K562 (cell line): ENCODE measurements at regions not wholly inside any gene's neighbourhood (a gene's known extent, or its start where the extent isn't known, plus 50 kb on each side); places are given as distances from the start of the nearest gene placed in this dataset.

Experiments used
- CBX8 ChIP-seq: fragments of 200-600 bp; sonication (generic); IDR thresholded peaks from 2 replicates; pipeline ENCODE4 v1.6.1; 2012; ENCODE audit warnings: borderline replicate concordance, mixed run types, low read depth, mild to moderate bottlenecking, moderate library complexity, mixed read lengths, low read length, control low read depth, inconsistent platforms; ENCODE audit not compliant: poor library complexity, severe bottlenecking; ENCODE audit errors: extremely low read depth
- CLOCK ChIP-seq: fragments of 250-450 bp; sonication (Bioruptor Pico); IDR thresholded peaks from 2 replicates; pipeline ENCODE4 v1.4.0; 2020; ENCODE audit warnings: mild to moderate bottlenecking, moderate library complexity, borderline replicate concordance
- EP400 ChIP-seq: fragments of 450-650 bp; IDR thresholded peaks from 2 replicates; pipeline ENCODE4 v1.6.1; 2017; ENCODE audit warnings: antibody characterized with exemption, mild to moderate bottlenecking, moderate library complexity
- ESRRA ChIP-seq: fragments of 450-650 bp; IDR thresholded peaks from 2 replicates; pipeline ENCODE4 v1.6.1; 2014; ENCODE audit warnings: low read depth, mild to moderate bottlenecking, moderate library complexity, borderline replicate concordance
- GABPB2 ChIP-seq: fragments of 250-450 bp; sonication (Bioruptor Pico); conservative IDR thresholded peaks from 2 replicates; pipeline ENCODE4 v1.5.1; 2021; ENCODE audit warnings: mild to moderate bottlenecking
- KAT7 ChIP-seq: sonication (generic); formaldehyde crosslinking; IDR thresholded peaks from 2 replicates; pipeline ENCODE4 v1.8.0; 2022; ENCODE audit warnings: missing genetic modification reagents, mild to moderate bottlenecking, borderline replicate concordance
- KLF1 ChIP-seq: fragments of 450-650 bp; IDR thresholded peaks from 2 replicates; pipeline ENCODE4 v1.6.1; 2016; ENCODE audit warnings: missing genetic modification characterization, missing compliant biosample characterization
- LEF1 ChIP-seq: fragments of 450-650 bp; IDR thresholded peaks from 2 replicates; pipeline ENCODE4 v1.6.1; 2016; ENCODE audit warnings: mild to moderate bottlenecking
- NFATC3 ChIP-seq: fragments of 450-650 bp; IDR thresholded peaks from 2 replicates; pipeline ENCODE4 v1.6.1; 2017; ENCODE audit warnings: mild to moderate bottlenecking
- SLC30A9 ChIP-seq: fragments of 250-450 bp; sonication (Bioruptor Pico); IDR thresholded peaks from 2 replicates; pipeline ENCODE4 v1.8.0; 2022; ENCODE audit warnings: mild to moderate bottlenecking, moderate library complexity
- TEAD4 ChIP-seq, 2 experiments: sonication (generic) in 1 of 2; formaldehyde crosslinking in 1 of 2; IDR thresholded peaks; 2 replicates each; pipeline versions ENCODE4 v1.6.1 to v1.8.0; 2012 to 2022; ENCODE audit warnings: borderline replicate concordance in 1 of 2, inconsistent platforms in 1 of 2, low read length in 1 of 2, mild to moderate bottlenecking in 1 of 2, missing genetic modification reagents in 1 of 2
- THRA ChIP-seq: fragments of 450-650 bp; IDR thresholded peaks from 2 replicates; pipeline ENCODE4 v1.6.1; 2017; ENCODE audit warnings: mild to moderate bottlenecking, moderate library complexity

- TF ChIP-seq CLOCK (CRISPR knock-in tag) (no peak), THRA (no peak), SLC30A9 (CRISPR knock-in tag) (no peak), TEAD4 (IDR thresholded peaks at IDR 0.05; ENCODE audit: low read length) (no peak), TEAD4 (CRISPR knock-in tag; IDR thresholded peaks at IDR 0.05; ENCODE audit: borderline replicate concordance) (no peak), EP400 (no peak), CBX8 (no peak), ESRRA (no peak), NFATC3 (no peak), LEF1 (no peak), GABPB2 (CRISPR knock-in tag) (no peak), KAT7 (CRISPR knock-in tag) (no peak), KLF1 (tag) (no peak)
These were observed 1325.0 kb upstream of the CDH2 start (continued) for GRCh38 chr18:29501952-29502351.
